Endothelial cell of hepatic sinusoid (primary cell): ENCODE measurements at regions not wholly inside any gene's neighbourhood (a gene's known extent, or its start where the extent isn't known, plus 50 kb on each side); places are given as distances from the start of the nearest gene placed in this dataset.
"Not testable (repeated sequence)": the region's sequence is repeated elsewhere in the genome, so short reads cannot be mapped to it uniquely, and the experiment has no call there.

Experiments used
- in situ Hi-C: cut with HindIII; loops from 2 replicates; pipeline ENCODE4 v1.10.0; 2017; ENCODE audit warnings: low sequenced_read_pairs

- in situ Hi-C loops = no loop called here
Measured at GRCh38 chr3:13197795-13198194, 124.6 kb upstream of the IQSEC1 start.

- in situ Hi-C loops = no loop called here
Measured at GRCh38 chr3:13197281-13197680, 124.1 kb upstream of the IQSEC1 start.

- in situ Hi-C loops = no loop called here
Measured at GRCh38 chr3:13195374-13195773, 122.1 kb upstream of the IQSEC1 start.

- in situ Hi-C loops = loop anchor here (5.0 kb wide), 1 partner anchor 38 kb away; no protein-coding TSS in a partner anchor
Measured at GRCh38 chr3:13194285-13195209, 121.3 kb upstream of the IQSEC1 start.

- in situ Hi-C loops = loop anchor here (5.0 kb wide), 1 partner anchor 39 kb away; no protein-coding TSS in a partner anchor
Measured at GRCh38 chr3:13193320-13194284, 120.4 kb upstream of the IQSEC1 start.

GRCh38 chr3:13192471-13193213 is 119.4 kb upstream of the IQSEC1 start:
- in situ Hi-C loops = loop anchor here (5.0 kb wide), 1 partner anchor 40 kb away; no protein-coding TSS in a partner anchor

- in situ Hi-C loops = loop anchor here (5.0 kb wide), 1 partner anchor 41 kb away; no protein-coding TSS in a partner anchor
Measured at GRCh38 chr3:13191016-13191415, 117.8 kb upstream of the IQSEC1 start.

GRCh38 chr3:13190378-13190765 is 117.1 kb upstream of the IQSEC1 start:
- in situ Hi-C loops = loop anchor here (5.0 kb wide), 1 partner anchor 42 kb away; no protein-coding TSS in a partner anchor

- in situ Hi-C loops = loop anchor here (5.0 kb wide), 1 partner anchor 42 kb away; no protein-coding TSS in a partner anchor
Measured at GRCh38 chr3:13189639-13190377, 116.6 kb upstream of the IQSEC1 start.

GRCh38 chr3:13188975-13189374 is 115.7 kb upstream of the IQSEC1 start:
- in situ Hi-C loops = no loop called here

GRCh38 chr3:13188181-13188779 is 115.1 kb upstream of the IQSEC1 start:
- in situ Hi-C loops = no loop called here

GRCh38 chr3:13187593-13187992 is 114.4 kb upstream of the IQSEC1 start:
- in situ Hi-C loops = no loop called here

GRCh38 chr3:13186435-13186815 is 113.2 kb upstream of the IQSEC1 start:
- in situ Hi-C loops = no loop called here

- in situ Hi-C loops = no loop called here
Measured at GRCh38 chr3:13185737-13186434, 112.7 kb upstream of the IQSEC1 start.

- in situ Hi-C loops = not testable (repeated sequence)
Measured at GRCh38 chr3:13179582-13180210, 106.5 kb upstream of the IQSEC1 start.

- in situ Hi-C loops = no loop called here
Measured at GRCh38 chr3:13179181-13179580, 106.0 kb upstream of the IQSEC1 start.

GRCh38 chr3:13178107-13178506 is 104.9 kb upstream of the IQSEC1 start:
- in situ Hi-C loops = no loop called here

GRCh38 chr3:13177641-13178040 is 104.4 kb upstream of the IQSEC1 start:
- in situ Hi-C loops = no loop called here
